Uterus (tissue), 3 donors: ENCODE measurements at regions not wholly inside any gene's neighbourhood (a gene's known extent, or its start where the extent isn't known, plus 50 kb on each side); places are given as distances from the start of the nearest gene placed in this dataset.
"Not testable (repeated sequence)": the region's sequence is repeated elsewhere in the genome, so short reads cannot be mapped to it uniquely, and the experiment has no call there.

Experiments used
- DNase-seq, 2 donors: peaks; one replicate each; pipeline ENCODE4 v3.0.0-alpha.2; 2019 to 2020
- H3K27ac ChIP-seq, 2 donors: fragments of 200-600 bp; sonication (generic); 1 replicate in 1 of 2; 2 replicates in 1 of 2; pipeline ENCODE4 v1.5.1; 2016 to 2018
- H3K27me3 ChIP-seq, 2 donors: fragments of 200-600 bp; sonication (generic); one replicate each; pipeline ENCODE4 v1.5.1; 2018 to 2019; ENCODE audit warnings: control low read depth in 1 of 2
- H3K36me3 ChIP-seq, 2 donors: fragments of 200-600 bp; sonication (generic); one replicate each; pipeline ENCODE4 v1.5.1; 2019; ENCODE audit warnings: control low read depth in 1 of 2
- H3K4me1 ChIP-seq, 2 donors: fragments of 200-600 bp; sonication (generic); one replicate each; pipeline ENCODE4 v1.5.1; 2018 to 2019; ENCODE audit warnings: control low read depth in 1 of 2
- H3K4me3 ChIP-seq, 2 donors: fragments of 200-600 bp; sonication (generic); 1 replicate in 1 of 2; 2 replicates in 1 of 2; pipeline ENCODE4 v1.5.1; 2018 to 2019; ENCODE audit warnings: mild to moderate bottlenecking in 1 of 2
- H3K9me3 ChIP-seq, 2 donors: fragments of 200-600 bp; sonication (generic); one replicate each; pipeline ENCODE4 v1.5.1; 2019; ENCODE audit warnings: control low read depth in 1 of 2
- CTCF ChIP-seq, 4 experiments: fragments of 200-600 bp in 2 of 4; fragments of 450-650 bp in 2 of 4; sonication (generic) in 2 of 4; IDR thresholded peaks; one replicate each; pipeline ENCODE4 v1.5.1; 2016 to 2019; ENCODE audit warnings: antibody characterized with exemption in 4 of 4, mild to moderate bottlenecking in 2 of 4, moderate library complexity in 1 of 4
- POLR2A ChIP-seq, 2 donors: fragments of 450-650 bp; IDR thresholded peaks; one replicate each; pipeline ENCODE4 v1.6.1; 2016; ENCODE audit warnings: antibody characterized with exemption in 2 of 2, mild to moderate bottlenecking in 1 of 2, moderate library complexity in 1 of 2
- intact Hi-C: fragments of 100-400 bp; cut with DNase I; formaldehyde crosslinking; loops from one replicate; pipeline ENCODE4 v1.15.1; 2023; ENCODE audit warnings: low total_unique reads
- donor health status: DM: yes; HTN: yes; CAD: no.

- H3K27ac ChIP-seq, H3K4me1 ChIP-seq, DNase-seq, H3K9me3 ChIP-seq, H3K36me3 ChIP-seq, intact Hi-C loops, H3K27me3 ChIP-seq, H3K4me3 ChIP-seq: not testable (repeated sequence)
These were observed 58.8 kb upstream of the ANKRD30BL start for GRCh38 chr2:132220589-132220988.

- H3K36me3 ChIP-seq, H3K9me3 ChIP-seq, H3K4me1 ChIP-seq, DNase-seq, H3K27ac ChIP-seq, H3K4me3 ChIP-seq, intact Hi-C loops, H3K27me3 ChIP-seq: not testable (repeated sequence)
These were observed 60.1 kb upstream of the ANKRD30BL start for GRCh38 chr2:132221886-132222285.

- intact Hi-C loops, result no loop called here
- H3K27me3 ChIP-seq, result peaks cover 0 to under 1% of the 10 kb centered on the region in 2 donors
- TF ChIP-seq CTCF (IDR thresholded peaks at IDR 0.05) (no peak), POLR2A (IDR thresholded peaks at IDR 0.05) (no peak)
- peaks cover 0 to 2% of the 10 kb centered on the region in 2 donors for H3K9me3 ChIP-seq
- H3K4me1 ChIP-seq, result peaks cover 0 to 2% of the 10 kb centered on the region in 2 donors
- H3K27ac ChIP-seq, result no peak overlapping the region
- H3K4me3 ChIP-seq, result no peak overlapping the region
- H3K36me3 ChIP-seq, result no peaks in the 10 kb centered on the region
- DNase-seq, result peak in 1 of 2 donors; percentile 9
These were observed 90.6 kb upstream of the ANKRD30BL start for GRCh38 chr2:132252191-132252893.

GRCh38 chr2:132252894-132253264 is 91.1 kb upstream of the ANKRD30BL start:
- no peak overlapping the region for H3K4me3 ChIP-seq
- intact Hi-C loops, result no loop called here
- no peak for DNase-seq
- H3K27me3 ChIP-seq, result peaks cover 0 to 6% of the 10 kb centered on the region in 2 donors
- H3K4me1 ChIP-seq, result peaks cover 0 to 4% of the 10 kb centered on the region in 2 donors
- H3K9me3 ChIP-seq, result peaks cover 0 to 2% of the 10 kb centered on the region in 2 donors
- no peak overlapping the region for H3K27ac ChIP-seq
- no peaks in the 10 kb centered on the region for H3K36me3 ChIP-seq
- TF ChIP-seq POLR2A (IDR thresholded peaks at IDR 0.05) (no peak), CTCF (IDR thresholded peaks at IDR 0.05) (no peak)

GRCh38 chr2:132253496-132254305 is 91.9 kb upstream of the ANKRD30BL start:
- Histone ChIP-seq H3K27me3 (peaks cover 0 to 7% of the 10 kb centered on the region in 2 donors), H3K27ac (no peak overlapping the region), H3K4me3 (no peak overlapping the region), H3K4me1 (peaks cover 0 to 4% of the 10 kb centered on the region in 2 donors), H3K9me3 (peaks cover 0 to 2% of the 10 kb centered on the region in 2 donors), H3K36me3 (no peaks in the 10 kb centered on the region)
- TF ChIP-seq CTCF (IDR thresholded peaks at IDR 0.05), result no peak
- TF ChIP-seq POLR2A (IDR thresholded peaks at IDR 0.05), result no peak
- intact Hi-C loops, result no loop called here
- DNase-seq, result no peak

GRCh38 chr2:132254306-132254919 is 92.7 kb upstream of the ANKRD30BL start:
- H3K27ac ChIP-seq, DNase-seq, H3K9me3 ChIP-seq, H3K27me3 ChIP-seq, intact Hi-C loops, H3K36me3 ChIP-seq, H3K4me1 ChIP-seq, H3K4me3 ChIP-seq: not testable (repeated sequence)
